SK-N-MC (cell line): ENCODE measurements at regions not wholly inside any gene's neighbourhood (a gene's known extent, or its start where the extent isn't known, plus 50 kb on each side); places are given as distances from the start of the nearest gene placed in this dataset.

ENCODE experiments used
- EZH2 ChIP-seq: fragments of 200-600 bp; sonication (generic); IDR thresholded peaks from one replicate; pipeline ENCODE4 v1.6.1; 2017; ENCODE audit warnings: antibody characterized with exemption
- POLR2AphosphoS5 ChIP-seq: IDR thresholded peaks from 2 replicates; pipeline ENCODE4 v1.6.1; 2012; ENCODE audit warnings: mild to moderate bottlenecking, low read depth, low read length, borderline replicate concordance

- TF ChIP-seq EZH2 (no peak), POLR2AphosphoS5 (no peak)
Measured at GRCh38 chr6:44535446-44535845, 147.9 kb downstream of the CDC5L start.
